Brain microvascular endothelial cell (primary cell): ENCODE measurements at regions not wholly inside any gene's neighbourhood (a gene's known extent, or its start where the extent isn't known, plus 50 kb on each side); places are given as distances from the start of the nearest gene placed in this dataset.

Experiments used
- DNase-seq: peaks from one replicate; pipeline ENCODE4 v3.0.0-alpha.2; 2020
- H3K27ac ChIP-seq: fragments of 250-450 bp; sonication (Bioruptor Pico); 2 replicates; pipeline ENCODE4 v1.5.1; 2020; ENCODE audit warnings: mild to moderate bottlenecking, moderate library complexity
- H3K27me3 ChIP-seq: fragments of 250-450 bp; sonication (Bioruptor Pico); replicated peaks from 2 replicates; pipeline ENCODE4 v1.5.1; 2020; ENCODE audit warnings: mild to moderate bottlenecking
- H3K36me3 ChIP-seq: fragments of 250-450 bp; sonication (Bioruptor Pico); replicated peaks from 2 replicates; pipeline ENCODE4 v1.5.1; 2020; ENCODE audit warnings: mild to moderate bottlenecking
- H3K4me3 ChIP-seq: 2 replicates; pipeline ENCODE4 v1.5.1; 2011; ENCODE audit warnings: low read depth, mild to moderate bottlenecking, control low read depth, low read length, moderate library complexity
- in situ Hi-C: cut with HindIII; loops from 2 replicates; pipeline ENCODE4 v1.10.0; 2017; ENCODE audit warnings: low sequenced_read_pairs, low pct_ligation_motif_present
- TF ChIP-seq, protein P1 (sequence below): IDR thresholded peaks from 2 replicates; pipeline ENCODE4 v1.5.1; 2011; ENCODE audit warnings: low read depth, mild to moderate bottlenecking, moderate library complexity, low read length, control low read depth, inconsistent platforms; ENCODE audit errors: missing control alignments

GRCh38 chr1:67921725-67922489 is 88.6 kb upstream of the GNG12 start:
- no peak for DNase-seq
- Histone ChIP-seq H3K4me3 (no peak overlapping the region), H3K27me3 (no peaks in the 10 kb centered on the region), H3K27ac (no peak overlapping the region), H3K36me3 (no peaks in the 10 kb centered on the region)
- TF ChIP-seq, protein P1, sequence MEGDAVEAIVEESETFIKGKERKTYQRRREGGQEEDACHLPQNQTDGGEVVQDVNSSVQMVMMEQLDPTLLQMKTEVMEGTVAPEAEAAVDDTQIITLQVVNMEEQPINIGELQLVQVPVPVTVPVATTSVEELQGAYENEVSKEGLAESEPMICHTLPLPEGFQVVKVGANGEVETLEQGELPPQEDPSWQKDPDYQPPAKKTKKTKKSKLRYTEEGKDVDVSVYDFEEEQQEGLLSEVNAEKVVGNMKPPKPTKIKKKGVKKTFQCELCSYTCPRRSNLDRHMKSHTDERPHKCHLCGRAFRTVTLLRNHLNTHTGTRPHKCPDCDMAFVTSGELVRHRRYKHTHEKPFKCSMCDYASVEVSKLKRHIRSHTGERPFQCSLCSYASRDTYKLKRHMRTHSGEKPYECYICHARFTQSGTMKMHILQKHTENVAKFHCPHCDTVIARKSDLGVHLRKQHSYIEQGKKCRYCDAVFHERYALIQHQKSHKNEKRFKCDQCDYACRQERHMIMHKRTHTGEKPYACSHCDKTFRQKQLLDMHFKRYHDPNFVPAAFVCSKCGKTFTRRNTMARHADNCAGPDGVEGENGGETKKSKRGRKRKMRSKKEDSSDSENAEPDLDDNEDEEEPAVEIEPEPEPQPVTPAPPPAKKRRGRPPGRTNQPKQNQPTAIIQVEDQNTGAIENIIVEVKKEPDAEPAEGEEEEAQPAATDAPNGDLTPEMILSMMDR = no peak
- in situ Hi-C loops = no loop called here

DNA sequence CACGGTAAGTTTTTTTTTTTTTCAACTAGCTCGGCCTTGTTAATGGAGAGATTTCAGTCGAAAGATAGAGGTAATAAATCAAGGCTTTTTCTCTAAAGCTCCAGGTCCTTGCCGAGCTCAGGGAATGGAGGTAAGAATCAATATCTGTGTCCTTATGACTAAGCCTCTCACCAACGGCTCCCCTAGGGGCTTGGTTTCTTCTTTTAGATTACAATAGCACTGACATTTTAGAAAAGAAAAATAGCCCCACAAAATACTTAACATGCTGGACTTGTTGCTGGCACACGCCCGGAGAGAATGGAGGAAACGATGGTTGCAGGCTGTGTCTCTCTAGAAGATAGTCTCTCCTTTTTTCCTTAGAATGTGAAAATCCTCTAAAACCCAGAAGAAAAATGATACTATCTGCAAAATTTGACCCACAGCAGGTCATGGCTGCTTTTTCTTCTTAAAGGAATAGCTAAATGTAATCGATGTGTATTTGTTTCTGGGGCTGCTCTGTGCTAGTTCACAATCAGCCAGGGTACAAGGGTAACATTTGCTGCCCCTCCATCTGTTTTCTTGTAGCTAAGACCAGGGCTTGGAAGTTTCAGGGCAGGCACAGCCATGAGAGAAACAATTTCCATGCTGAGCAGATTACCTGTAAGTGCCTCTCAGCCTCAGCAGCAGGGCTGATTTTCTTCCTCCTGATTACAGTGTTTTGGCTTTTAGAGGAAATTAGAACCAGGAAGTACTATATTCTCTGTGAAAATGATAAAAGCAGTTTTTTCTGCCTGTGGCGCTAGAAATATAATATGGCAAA is 86.2 kb upstream of the GNG12 start:
- no peak for DNase-seq
- TF ChIP-seq, protein P1 = no peak
- H3K27ac ChIP-seq = no peak overlapping the region
- in situ Hi-C loops = no loop called here
- no peaks in the 10 kb centered on the region for H3K36me3 ChIP-seq
- H3K27me3 ChIP-seq = no peaks in the 10 kb centered on the region
- no peak overlapping the region for H3K4me3 ChIP-seq

- in situ Hi-C loops = no loop called here
- no peak for DNase-seq
- Histone ChIP-seq H3K27me3 (no peaks in the 10 kb centered on the region), H3K36me3 (no peaks in the 10 kb centered on the region), H3K27ac (no peak overlapping the region), H3K4me3 (no peak overlapping the region)
- TF ChIP-seq, protein P1 = no peak
Observed at GRCh38 chr1:67918067-67918466, 84.8 kb upstream of the GNG12 start.

- DNase-seq = no peak
- TF ChIP-seq, protein P1 = no peak
- in situ Hi-C loops = no loop called here
Observed at GRCh38 chr1:67917006-67917405, 83.7 kb upstream of the GNG12 start.

DNA sequence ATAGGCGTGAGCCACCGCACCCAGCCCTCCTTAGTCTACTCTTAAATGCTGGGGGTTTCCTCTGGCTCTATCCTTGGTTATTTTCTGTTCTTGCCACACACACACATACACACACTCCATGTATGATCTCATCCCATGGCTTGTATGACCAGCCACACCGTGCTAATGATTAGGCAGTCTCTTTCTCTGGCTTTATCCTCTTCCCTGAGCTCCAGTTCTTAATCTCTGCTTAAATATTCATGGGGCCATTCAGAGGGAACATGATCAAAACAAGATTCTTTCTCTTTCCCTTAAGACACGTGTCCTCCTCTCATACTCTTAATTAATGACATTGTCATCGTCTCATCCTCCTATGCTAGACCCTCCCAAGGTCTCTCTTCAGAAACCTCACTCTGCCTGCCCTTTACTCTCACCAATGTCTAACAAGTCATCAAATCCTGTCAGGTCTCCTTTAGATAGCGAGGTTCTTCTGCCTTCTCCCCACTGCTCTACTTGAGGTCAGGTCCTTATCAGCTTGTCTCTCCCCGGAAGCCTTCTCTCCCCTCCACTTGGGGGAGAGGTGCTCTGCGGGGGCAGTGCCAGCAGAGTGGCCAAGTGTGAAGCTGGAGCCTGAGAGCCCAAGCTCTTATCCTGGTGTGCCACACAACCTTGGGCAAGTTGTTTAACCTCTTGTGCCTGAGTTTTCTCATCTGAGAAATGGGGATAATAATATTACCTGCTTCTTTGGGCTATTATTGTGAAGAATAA is 83.0 kb upstream of the GNG12 start:
- no peak for DNase-seq
- H3K36me3 ChIP-seq = no peaks in the 10 kb centered on the region
- TF ChIP-seq, protein P1 = no peak
- no peaks in the 10 kb centered on the region for H3K27me3 ChIP-seq
- H3K27ac ChIP-seq = no peak overlapping the region
- H3K4me3 ChIP-seq = no peak overlapping the region
- in situ Hi-C loops = no loop called here

More at GRCh38 chr1:67917006-67917405, 83.7 kb upstream of the GNG12 start:
- Histone ChIP-seq H3K4me3 (no peak overlapping the region), H3K27ac (no peak overlapping the region), H3K27me3 (no peaks in the 10 kb centered on the region), H3K36me3 (no peaks in the 10 kb centered on the region)
